LNCAP (cell line): ENCODE measurements at regions not wholly inside any gene's neighbourhood (a gene's known extent, or its start where the extent isn't known, plus 50 kb on each side); places are given as distances from the start of the nearest gene placed in this dataset.

Experiments
- CTCF ChIP-seq: fragments of 450-650 bp; IDR thresholded peaks from 2 replicates; pipeline ENCODE4 v1.5.1; 2017; ENCODE audit warnings: mild to moderate bottlenecking

DNA sequence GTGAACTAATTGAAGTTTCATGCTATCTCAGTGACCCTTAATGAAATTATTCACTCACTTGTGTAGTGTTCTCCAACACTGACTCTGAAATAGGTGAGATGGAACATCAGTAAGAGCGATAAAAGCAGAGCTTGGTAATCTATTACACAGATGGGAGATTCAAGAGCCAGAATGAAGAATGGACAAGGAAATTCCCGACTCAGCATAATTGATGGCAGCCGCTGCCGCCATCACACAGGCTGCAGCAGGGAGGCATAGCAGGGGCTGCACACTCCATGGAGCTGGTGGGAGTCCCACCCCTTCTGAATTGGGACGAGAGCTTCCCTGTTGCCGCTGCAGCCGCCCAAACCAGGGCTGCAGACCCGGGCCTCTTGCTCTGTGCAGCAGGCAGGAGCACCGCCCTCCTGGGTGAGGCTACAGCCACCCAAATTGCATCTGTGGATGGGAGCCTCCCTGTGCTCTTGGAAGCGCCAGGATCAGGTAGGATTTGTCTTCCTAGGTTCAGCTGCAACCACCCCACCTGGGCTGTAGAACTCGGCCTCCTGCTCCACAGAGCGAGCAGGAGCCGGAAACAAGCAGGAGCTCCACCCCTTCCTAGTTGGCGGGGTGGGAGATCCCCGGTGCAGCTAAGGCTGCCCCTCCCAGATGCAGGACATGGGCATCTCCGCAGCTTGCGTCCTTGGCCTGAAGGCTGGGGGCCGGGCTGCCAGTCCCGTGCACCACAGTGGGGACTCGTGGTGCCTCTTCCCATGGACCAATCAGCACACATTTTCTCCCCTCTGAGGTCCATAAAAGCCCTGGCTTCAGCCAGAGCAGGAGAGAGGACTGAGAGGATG is 535.1 kb upstream of the LUZP2 start:
- TF ChIP-seq CTCF = no peak

DNA sequence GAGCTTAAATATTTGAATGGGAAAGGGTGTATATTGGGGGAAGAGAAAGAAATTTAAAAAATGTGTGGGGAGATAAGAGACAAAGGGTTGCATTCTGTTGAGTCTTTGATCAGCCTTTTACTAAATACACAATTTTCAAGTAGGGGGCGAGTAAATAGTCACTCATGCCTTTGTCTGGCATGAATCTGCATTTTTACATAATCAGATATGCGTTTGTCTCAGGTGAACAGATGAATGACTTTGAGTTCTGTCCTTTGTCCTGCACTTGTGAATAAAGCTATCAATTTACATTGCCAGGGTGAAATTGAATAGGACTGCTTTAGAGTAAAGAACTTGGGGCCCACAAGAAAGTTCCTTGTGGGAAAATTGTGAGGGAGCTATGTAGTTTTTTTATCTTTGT is 523.6 kb upstream of the LUZP2 start:
- TF ChIP-seq CTCF = no peak

DNA sequence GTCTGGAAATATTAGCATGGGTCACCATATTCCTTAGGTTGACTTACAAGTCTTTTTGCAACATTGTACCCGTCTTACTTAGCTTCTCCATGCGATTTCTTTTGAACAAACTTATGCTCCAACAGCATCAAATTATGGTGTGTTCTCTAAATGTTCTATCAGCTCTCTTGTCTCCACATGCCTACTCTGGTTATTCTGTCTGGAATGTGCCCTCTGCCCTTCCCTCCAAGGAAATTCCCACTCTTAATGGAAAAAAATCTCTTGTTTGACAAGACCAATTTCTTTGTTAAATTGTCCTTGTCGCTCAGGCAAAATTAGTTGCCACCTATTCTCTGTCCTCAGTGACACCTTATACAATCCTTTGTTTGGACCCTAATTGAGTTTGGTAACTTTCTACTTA is 522.8 kb upstream of the LUZP2 start:
- TF ChIP-seq CTCF = no peak

DNA sequence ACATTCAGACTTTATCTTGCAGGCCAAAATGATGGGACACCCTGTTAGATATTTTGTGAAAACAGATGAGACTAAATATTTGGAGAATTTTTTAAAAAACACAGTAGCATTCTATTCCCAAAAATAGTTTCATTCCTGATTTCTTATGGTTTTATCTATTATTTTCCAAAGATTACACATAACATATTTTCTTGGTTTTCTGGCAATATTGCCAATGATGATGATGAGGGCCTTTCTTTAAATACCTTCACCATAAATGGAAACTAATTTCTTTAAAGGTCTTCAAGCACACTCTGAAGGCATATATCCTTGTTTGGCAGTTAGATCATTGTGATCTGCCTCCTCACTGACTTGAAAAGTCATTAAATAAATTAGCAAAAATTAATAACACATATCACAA is 522.3 kb upstream of the LUZP2 start:
- no peak for TF ChIP-seq CTCF

DNA sequence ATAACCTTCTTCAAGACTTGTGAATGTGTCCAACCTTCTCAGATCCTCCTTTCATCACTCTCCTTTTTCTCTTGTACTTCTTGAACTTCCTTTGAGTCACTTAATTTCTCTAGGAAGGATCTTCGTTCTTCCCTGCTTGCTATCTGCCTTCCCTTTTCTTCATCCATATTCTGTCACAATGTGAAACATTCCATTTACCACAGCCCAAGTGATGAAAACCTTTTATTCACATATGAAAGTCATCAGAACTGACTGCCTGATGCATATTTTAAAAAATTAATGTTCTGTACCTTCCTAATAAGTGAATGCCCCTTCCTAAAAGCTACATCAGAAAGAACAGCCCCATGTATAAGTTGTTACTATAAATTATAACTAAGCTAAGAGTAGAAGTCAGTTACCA is 520.4 kb upstream of the LUZP2 start:
- no peak for TF ChIP-seq CTCF

DNA sequence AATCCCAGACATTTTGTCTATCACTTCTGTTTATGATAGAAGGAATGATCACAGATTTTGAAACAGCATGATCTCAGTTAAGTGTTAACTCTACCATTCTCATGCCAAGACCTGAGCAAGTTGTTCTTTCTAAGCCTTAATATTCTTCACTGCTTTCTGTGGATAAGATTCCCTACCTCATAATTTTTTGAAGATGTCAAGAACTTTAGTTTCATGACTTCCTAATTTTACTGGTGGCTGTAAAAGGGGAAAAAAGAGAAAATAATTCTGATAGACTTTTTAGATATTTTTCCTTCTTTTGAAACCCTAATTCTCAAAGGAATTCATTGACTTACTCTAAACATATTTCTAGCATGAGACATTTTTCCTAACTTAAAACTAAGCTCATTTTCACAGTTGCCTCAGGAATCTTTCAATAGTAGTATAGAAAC is 520.0 kb upstream of the LUZP2 start:
- no peak for TF ChIP-seq CTCF

- TF ChIP-seq CTCF = no peak
Observed at GRCh38 chr11:23988381-23989006, 508.4 kb upstream of the LUZP2 start.
